Stomach (tissue), 8 donors: ENCODE measurements at regions not wholly inside any gene's neighbourhood (a gene's known extent, or its start where the extent isn't known, plus 50 kb on each side); places are given as distances from the start of the nearest gene placed in this dataset.

Experiments
- DNase-seq, 2 donors: peaks; one replicate each; pipeline versions ENCODE4 v3.0.0 to v3.0.0-alpha.2; 2013 to 2019
- H3K27ac ChIP-seq, 5 donors: fragments of 200-600 bp in 4 of 5; sonication (generic) in 4 of 5; one replicate each; pipeline ENCODE4 v1.5.1; 2013 to 2019; ENCODE audit warnings: mild to moderate bottlenecking in 1 of 5, moderate library complexity in 1 of 5
- H3K27me3 ChIP-seq, 3 donors: fragments of 200-600 bp; sonication (generic); one replicate each; pipeline ENCODE4 v1.5.1; 2017 to 2019; ENCODE audit warnings: mixed run types in 1 of 3
- H3K36me3 ChIP-seq, 4 donors: fragments of 200-600 bp; sonication (generic); 1 replicate in 3 of 4; 2 replicates in 1 of 4; pipeline ENCODE4 v1.5.1; 2016 to 2019
- H3K4me1 ChIP-seq, 4 donors: fragments of 200-600 bp; sonication (generic); one replicate each; pipeline ENCODE4 v1.5.1; 2016 to 2019
- H3K4me3 ChIP-seq, 4 donors: fragments of 200-600 bp; sonication (generic) in 3 of 4; one replicate each; pipeline ENCODE4 v1.5.1; 2016 to 2019; ENCODE audit warnings: mild to moderate bottlenecking in 1 of 4
- H3K9me3 ChIP-seq, 4 donors: fragments of 200-600 bp; sonication (generic); one replicate each; pipeline ENCODE4 v1.5.1; 2016 to 2019
- EP300 ChIP-seq: sonication (generic); formaldehyde crosslinking; IDR thresholded peaks from one replicate; pipeline ENCODE4 v1.6.1; 2017; ENCODE audit warnings: antibody characterized with exemption
- POLR2A ChIP-seq, 4 donors: fragments of 450-650 bp; IDR thresholded peaks; one replicate each; pipeline ENCODE4 v1.6.1; 2016; ENCODE audit warnings: antibody characterized with exemption in 4 of 4, control low read depth in 2 of 4, mild to moderate bottlenecking in 1 of 4, moderate library complexity in 1 of 4
- POLR2AphosphoS5 ChIP-seq, 3 donors: sonication (generic); formaldehyde crosslinking; IDR thresholded peaks; one replicate each; pipeline ENCODE4 v1.6.1; 2016; ENCODE audit warnings: antibody characterized with exemption in 3 of 3
- WGBS, 5 donors: extraction: QIAGEN DNeasy Blood & Tissue Kit in 3 of 5; methylation state at CpG; one replicate each; pipeline versions ENCODE4 v1.1.5 to v1.1.7; 2013 to 2018; 5-methylcytosine and 5-hydroxymethylcytosine counted together
- intact Hi-C: fragments of 100-400 bp; cut with DNase I; formaldehyde crosslinking; loops from one replicate; pipeline ENCODE4 v1.15.1; 2023; ENCODE audit warnings: low total_unique reads
- TF ChIP-seq, protein P1 (sequence below), 7 experiments: fragments of 450-650 bp in 4 of 7; fragments of 200-600 bp in 3 of 7; sonication (generic) in 3 of 7; IDR thresholded peaks; one replicate each; pipeline ENCODE4 v1.5.1; 2016 to 2019; ENCODE audit warnings: antibody characterized with exemption in 7 of 7, control low read depth in 2 of 7, mild to moderate bottlenecking in 1 of 7
- donor health status: healthy with polysubstance abuse.
- donor health status: Bipolar disorder and iron deficiency.
- donor health status: healthy.

- WGBS, 5 donors = 33 to 54% (median 41%) methylated on average over 2 of the region's 2 CpGs
- no peak overlapping the region for H3K4me3 ChIP-seq
- no peaks in the 10 kb centered on the region for H3K27me3 ChIP-seq
- intact Hi-C loops = no loop called here
- no peaks in the 10 kb centered on the region for H3K4me1 ChIP-seq
- no peaks in the 10 kb centered on the region for H3K9me3 ChIP-seq
- TF ChIP-seq POLR2AphosphoS5 (IDR thresholded peaks at IDR 0.05) (no peak), POLR2A (IDR thresholded peaks at IDR 0.05) (no peak), EP300 (no peak)
- TF ChIP-seq, protein P1, sequence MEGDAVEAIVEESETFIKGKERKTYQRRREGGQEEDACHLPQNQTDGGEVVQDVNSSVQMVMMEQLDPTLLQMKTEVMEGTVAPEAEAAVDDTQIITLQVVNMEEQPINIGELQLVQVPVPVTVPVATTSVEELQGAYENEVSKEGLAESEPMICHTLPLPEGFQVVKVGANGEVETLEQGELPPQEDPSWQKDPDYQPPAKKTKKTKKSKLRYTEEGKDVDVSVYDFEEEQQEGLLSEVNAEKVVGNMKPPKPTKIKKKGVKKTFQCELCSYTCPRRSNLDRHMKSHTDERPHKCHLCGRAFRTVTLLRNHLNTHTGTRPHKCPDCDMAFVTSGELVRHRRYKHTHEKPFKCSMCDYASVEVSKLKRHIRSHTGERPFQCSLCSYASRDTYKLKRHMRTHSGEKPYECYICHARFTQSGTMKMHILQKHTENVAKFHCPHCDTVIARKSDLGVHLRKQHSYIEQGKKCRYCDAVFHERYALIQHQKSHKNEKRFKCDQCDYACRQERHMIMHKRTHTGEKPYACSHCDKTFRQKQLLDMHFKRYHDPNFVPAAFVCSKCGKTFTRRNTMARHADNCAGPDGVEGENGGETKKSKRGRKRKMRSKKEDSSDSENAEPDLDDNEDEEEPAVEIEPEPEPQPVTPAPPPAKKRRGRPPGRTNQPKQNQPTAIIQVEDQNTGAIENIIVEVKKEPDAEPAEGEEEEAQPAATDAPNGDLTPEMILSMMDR (IDR thresholded peaks at IDR 0.05) = no peak
- H3K36me3 ChIP-seq = no peaks in the 10 kb centered on the region
- no peak for DNase-seq
- H3K27ac ChIP-seq = no peak overlapping the region
Measured at GRCh38 chr3:28792604-28793003, 444.0 kb upstream of the AZI2 start.

- Histone ChIP-seq H3K4me1 (no peaks in the 10 kb centered on the region), H3K4me3 (no peak overlapping the region), H3K36me3 (no peaks in the 10 kb centered on the region), H3K27ac (no peak overlapping the region), H3K9me3 (no peaks in the 10 kb centered on the region), H3K27me3 (no peaks in the 10 kb centered on the region)
- WGBS, 5 donors = 87 to 93% (median 90%) methylated on average over 4 of the region's 4 CpGs
- intact Hi-C loops = no loop called here
- DNase-seq = no peak
- TF ChIP-seq POLR2A (IDR thresholded peaks at IDR 0.05) (no peak), EP300 (no peak), POLR2AphosphoS5 (IDR thresholded peaks at IDR 0.05) (no peak)
- TF ChIP-seq, protein P1 (IDR thresholded peaks at IDR 0.05) = no peak
Measured at GRCh38 chr3:28799084-28799483, 450.5 kb upstream of the AZI2 start.

GRCh38 chr3:28800203-28800602, 451.6 kb upstream of the AZI2 start:
- WGBS, 5 donors = 79 to 100% (median 97%) methylated on average over 1 of the region's 1 CpG
- Histone ChIP-seq H3K4me3 (no peak overlapping the region), H3K4me1 (no peaks in the 10 kb centered on the region), H3K27ac (no peak overlapping the region), H3K27me3 (no peaks in the 10 kb centered on the region), H3K36me3 (no peaks in the 10 kb centered on the region), H3K9me3 (no peaks in the 10 kb centered on the region)
- no peak for TF ChIP-seq EP300
- TF ChIP-seq, protein P1 (IDR thresholded peaks at IDR 0.05) = no peak
- TF ChIP-seq POLR2AphosphoS5 (IDR thresholded peaks at IDR 0.05) = no peak
- no peak for TF ChIP-seq POLR2A (IDR thresholded peaks at IDR 0.05)
- intact Hi-C loops = no loop called here
- no peak for DNase-seq

- H3K36me3 ChIP-seq = no peaks in the 10 kb centered on the region
Measured at GRCh38 chr3:28808068-28808467, 459.4 kb upstream of the AZI2 start.

More at GRCh38 chr3:28808068-28808467, 459.4 kb upstream of the AZI2 start:
- Histone ChIP-seq H3K4me3 (no peak overlapping the region), H3K27ac (no peak overlapping the region), H3K4me1 (no peaks in the 10 kb centered on the region), H3K9me3 (no peaks in the 10 kb centered on the region), H3K27me3 (no peaks in the 10 kb centered on the region)
- intact Hi-C loops = no loop called here
- no peak for TF ChIP-seq EP300
- TF ChIP-seq, protein P1 (IDR thresholded peaks at IDR 0.05) = no peak
- TF ChIP-seq POLR2AphosphoS5 (IDR thresholded peaks at IDR 0.05) = no peak
- TF ChIP-seq POLR2A (IDR thresholded peaks at IDR 0.05) = no peak
- 68 to 78% (median 78%) methylated on average over 4 of the region's 4 CpGs for WGBS, 5 donors
- DNase-seq = no peak
